Progenitor cell of endocrine pancreas (in vitro differentiated cells): ENCODE measurements at regions not wholly inside any gene's neighbourhood (a gene's known extent, or its start where the extent isn't known, plus 50 kb on each side); places are given as distances from the start of the nearest gene placed in this dataset.

Source experiments
- DNase-seq: peaks from one replicate; pipeline ENCODE4 v3.0.0; 2021; ENCODE audit warnings: low spot score; ENCODE audit not compliant: unreplicated experiment
- H3K27ac Mint-ChIP-seq: 2 replicates; pipeline ENCODE4 v1.8.0; 2021; ENCODE audit warnings: mild to moderate bottlenecking, moderate library complexity, mixed read lengths
- H3K27me3 Mint-ChIP-seq: 2 replicates; pipeline ENCODE4 v1.8.0; 2021; ENCODE audit warnings: mixed read lengths
- H3K36me3 Mint-ChIP-seq: 2 replicates; pipeline ENCODE4 v1.8.0; 2022; ENCODE audit warnings: mixed read lengths; ENCODE audit not compliant: insufficient read depth
- H3K4me1 Mint-ChIP-seq: 2 replicates; pipeline ENCODE4 v1.8.0; 2021; ENCODE audit warnings: low read depth, mixed read lengths
- H3K4me3 Mint-ChIP-seq: 2 replicates; pipeline ENCODE4 v1.8.0; 2021; ENCODE audit warnings: low read depth, mild to moderate bottlenecking, moderate library complexity, mixed read lengths
- H3K9me3 Mint-ChIP-seq: 2 replicates; pipeline ENCODE4 v1.8.0; 2021; ENCODE audit warnings: low read depth, mixed read lengths
- CTCF ChIP-seq: fragments of 200-600 bp; sonication (generic); IDR thresholded peaks from one replicate; pipeline ENCODE4 v1.5.0; 2021; ENCODE audit warnings: antibody characterized with exemption, mild to moderate bottlenecking; ENCODE audit not compliant: unreplicated experiment

GRCh38 chr14:97328743-97329142 lies 531.6 kb downstream of the VRK1 start:
- Mint-ChIP-seq H3K9me3 (no peaks in the 10 kb centered on the region), H3K4me3 (no peak overlapping the region), H3K36me3 (no peaks in the 10 kb centered on the region), H3K27ac (no peak overlapping the region), H3K27me3 (no peaks in the 10 kb centered on the region), H3K4me1 (peaks cover 5% of the 10 kb centered on the region)
- TF ChIP-seq CTCF: no peak
- no peak for DNase-seq

- TF ChIP-seq CTCF: no peak
- Mint-ChIP-seq H3K27me3 (no peaks in the 10 kb centered on the region), H3K9me3 (no peaks in the 10 kb centered on the region), H3K4me3 (no peak overlapping the region), H3K27ac (no peak overlapping the region), H3K36me3 (no peaks in the 10 kb centered on the region), H3K4me1 (peaks cover 5% of the 10 kb centered on the region)
- no peak for DNase-seq
Observed at GRCh38 chr14:97329701-97330100, 532.5 kb downstream of the VRK1 start.

- Mint-ChIP-seq H3K27me3 (no peaks in the 10 kb centered on the region), H3K36me3 (no peaks in the 10 kb centered on the region), H3K4me3 (no peak overlapping the region), H3K27ac (no peak overlapping the region), H3K4me1 (peaks cover 5% of the 10 kb centered on the region), H3K9me3 (no peaks in the 10 kb centered on the region)
- no peak for DNase-seq
- TF ChIP-seq CTCF: no peak
Observed at GRCh38 chr14:97331058-97331457, 533.9 kb downstream of the VRK1 start.

- H3K4me3 Mint-ChIP-seq: no peak overlapping the region
- H3K27me3 Mint-ChIP-seq: no peaks in the 10 kb centered on the region
- H3K36me3 Mint-ChIP-seq: no peaks in the 10 kb centered on the region
- H3K4me1 Mint-ChIP-seq: peaks cover 5% of the 10 kb centered on the region
- DNase-seq: no peak
- no peaks in the 10 kb centered on the region for H3K9me3 Mint-ChIP-seq
- H3K27ac Mint-ChIP-seq: no peak overlapping the region
- no peak for TF ChIP-seq CTCF
Observed at GRCh38 chr14:97331526-97331925, 534.3 kb downstream of the VRK1 start.

- no peaks in the 10 kb centered on the region for H3K27me3 Mint-ChIP-seq
- H3K27ac Mint-ChIP-seq: no peak overlapping the region
- peaks cover 17% of the 10 kb centered on the region for H3K9me3 Mint-ChIP-seq
- H3K4me3 Mint-ChIP-seq: no peak overlapping the region
- DNase-seq: no peak
- peaks cover 4% of the 10 kb centered on the region for H3K4me1 Mint-ChIP-seq
- no peaks in the 10 kb centered on the region for H3K36me3 Mint-ChIP-seq
- no peak for TF ChIP-seq CTCF
Observed at GRCh38 chr14:97336179-97336578, 539.0 kb downstream of the VRK1 start.
